IMR-90 (cell line): ENCODE measurements at regions not wholly inside any gene's neighbourhood (a gene's known extent, or its start where the extent isn't known, plus 50 kb on each side); places are given as distances from the start of the nearest gene placed in this dataset.
A peak's percentile ranks its signal among the peaks of the same experiment; 100 is the strongest.

Experiments used
- ATAC-seq: fragments of 200-7000 bp; cut with Tn5 transposase; 2 replicates; pipeline ENCODE4 v1.9.1; 2020; ENCODE audit warnings: low read depth, mild to moderate bottlenecking, moderate library complexity
- BruUV-seq: library from RNA; stranded (reverse); fragments of 400-500 nt; replicated peaks from 2 replicates; lab custom pipeline; 2021; lab: Mats Ljungman, UMichigan
- CTCF ChIA-PET: fragments of 300-600 bp; formaldehyde crosslinking; extraction: SDS; loops from one replicate; lab custom pipeline; 2021; ENCODE audit warnings: antibody characterized with exemption; lab: Yijun Ruan, JAX
- POLR2A ChIA-PET: fragments of 300-600 bp; sonication (Branson Sonifier 250); formaldehyde crosslinking; loops from one replicate; lab custom pipeline; 2022; ENCODE audit warnings: antibody characterized with exemption; ENCODE audit not compliant: unreplicated experiment; lab: Charles Lee
- DNase-seq: peaks from one replicate; pipeline ENCODE4 v3.0.0; 2013
- H2AFZ ChIP-seq: replicated peaks from 2 replicates; pipeline ENCODE3; 2013; ENCODE audit warnings: low read length, mild to moderate bottlenecking; ENCODE audit not compliant: poor library complexity
- H2AK5ac ChIP-seq: 2 replicates; pipeline ENCODE4 v1.6.1; 2013; ENCODE audit warnings: low read depth, low read length, inconsistent platforms
- H2AK9ac ChIP-seq: replicated peaks from 2 replicates; pipeline ENCODE3; 2013; ENCODE audit warnings: mild to moderate bottlenecking, low read depth, low read length, moderate library complexity; ENCODE audit not compliant: poor library complexity
- H2BK120ac ChIP-seq: 2 replicates; pipeline ENCODE4 v1.6.1; 2013; ENCODE audit warnings: low read depth, low read length, inconsistent platforms
- H2BK15ac ChIP-seq: 3 replicates; pipeline ENCODE4 v1.6.1; 2013; ENCODE audit warnings: low read depth, low read length, inconsistent platforms
- H2BK20ac ChIP-seq: 2 replicates; pipeline ENCODE4 v1.6.1; 2013; ENCODE audit warnings: low read depth, mild to moderate bottlenecking, inconsistent platforms, low read length, moderate library complexity
- H2BK5ac ChIP-seq: 2 replicates; pipeline ENCODE4 v1.6.1; 2013; ENCODE audit warnings: mild to moderate bottlenecking, low read depth, low read length, inconsistent platforms; ENCODE audit not compliant: poor library complexity, severe bottlenecking
- H3K14ac ChIP-seq: replicated peaks from 2 replicates; pipeline ENCODE4 v1.6.1; 2013; ENCODE audit warnings: low read depth, low read length, inconsistent platforms
- H3K18ac ChIP-seq: 2 replicates; pipeline ENCODE4 v1.6.1; 2013; ENCODE audit warnings: low read depth, low read length, control low read depth
- H3K23ac ChIP-seq: 2 replicates; pipeline ENCODE4 v1.6.1; 2013; ENCODE audit warnings: low read depth, low read length, inconsistent platforms
- H3K27ac ChIP-seq: 2 replicates; pipeline ENCODE4 v1.5.1; 2013; ENCODE audit warnings: mild to moderate bottlenecking, control low read depth, low read length; ENCODE audit not compliant: insufficient read depth
- H3K27me3 ChIP-seq: 2 replicates; pipeline ENCODE4 v1.6.1; 2013; ENCODE audit warnings: low read length; ENCODE audit not compliant: control insufficient read depth, insufficient read depth
- H3K36me3 ChIP-seq: 2 replicates; pipeline ENCODE4 v1.6.1; 2013; ENCODE audit warnings: low read length, mixed read lengths; ENCODE audit not compliant: control insufficient read depth, insufficient read depth
- H3K4ac ChIP-seq: 2 replicates; pipeline ENCODE4 v1.6.1; 2013; ENCODE audit warnings: low read depth, low read length, inconsistent platforms
- H3K4me1 ChIP-seq: 2 replicates; pipeline ENCODE4 v1.6.1; 2013; ENCODE audit warnings: low read length, mixed read lengths; ENCODE audit not compliant: control insufficient read depth, insufficient read depth
- H3K4me2 ChIP-seq: 2 replicates; pipeline ENCODE4 v1.6.1; 2013; ENCODE audit warnings: low read depth, mild to moderate bottlenecking, control low read depth, low read length, moderate library complexity
- H3K4me3 ChIP-seq: 2 replicates; pipeline ENCODE4 v1.5.1; 2013; ENCODE audit warnings: low read depth, mild to moderate bottlenecking, control low read depth, low read length, moderate library complexity; ENCODE audit not compliant: insufficient read depth
- H3K56ac ChIP-seq: 2 replicates; pipeline ENCODE4 v1.6.1; 2013; ENCODE audit warnings: low read length, inconsistent platforms; ENCODE audit not compliant: insufficient read depth; ENCODE audit errors: extremely low read depth
- H3K79me1 ChIP-seq, 2 experiments: 2 replicates each; pipeline ENCODE4 v1.6.1; 2013; ENCODE audit warnings: low read length in 2 of 2, inconsistent platforms in 1 of 2, low read depth in 1 of 2
- H3K9ac ChIP-seq: 2 replicates; pipeline ENCODE4 v1.6.1; 2013; ENCODE audit warnings: low read depth, low read length, control low read depth
- H3K9me1 ChIP-seq: 2 replicates; pipeline ENCODE4 v1.6.1; 2013; ENCODE audit warnings: low read length, inconsistent platforms; ENCODE audit not compliant: insufficient read depth
- H3K9me3 ChIP-seq: 2 replicates; pipeline ENCODE4 v1.6.1; 2013; ENCODE audit warnings: low read length; ENCODE audit not compliant: control insufficient read depth, insufficient read depth
- H4K20me1 ChIP-seq: 2 replicates; pipeline ENCODE4 v1.6.1; 2013; ENCODE audit warnings: low read length, inconsistent platforms; ENCODE audit not compliant: insufficient read depth
- H4K5ac ChIP-seq: 2 replicates; pipeline ENCODE4 v1.6.1; 2013; ENCODE audit warnings: mild to moderate bottlenecking, low read depth, low read length, control low read depth
- H4K8ac ChIP-seq, 2 experiments: 2 replicates each; pipeline ENCODE4 v1.6.1; 2013; ENCODE audit warnings: low read depth in 2 of 2, low read length in 2 of 2, control low read depth in 1 of 2, inconsistent platforms in 1 of 2
- H4K91ac ChIP-seq: 2 replicates; pipeline ENCODE4 v1.6.1; 2013; ENCODE audit warnings: low read depth, low read length, inconsistent platforms; ENCODE audit not compliant: insufficient read depth
- CEBPB ChIP-seq: IDR thresholded peaks from 2 replicates; pipeline ENCODE4 v1.6.1; 2012; ENCODE audit warnings: low read depth, low read length, improper control_type of control experiment
- ELK1 ChIP-seq: fragments of 150-350 bp; IDR thresholded peaks from 2 replicates; pipeline ENCODE4 v1.6.1; 2016; ENCODE audit warnings: low read depth, mild to moderate bottlenecking, low read length, moderate library complexity, borderline replicate concordance
- MXI1 ChIP-seq: IDR thresholded peaks from 2 replicates; pipeline ENCODE4 v1.6.1; 2012; ENCODE audit warnings: low read depth, mild to moderate bottlenecking, low read length, moderate library complexity, borderline replicate concordance
- NFE2L2 ChIP-seq: fragments of 150-350 bp; IDR thresholded peaks from 2 replicates; pipeline ENCODE4 v1.6.1; 2016; ENCODE audit warnings: low read depth, mild to moderate bottlenecking, low read length
- POLR2A ChIP-seq: IDR thresholded peaks from 2 replicates; pipeline ENCODE4 v1.6.1; 2012; ENCODE audit warnings: mild to moderate bottlenecking, low read depth, low read length
- WGBS, 2 experiments: methylation state at CpG; one replicate each; pipeline versions ENCODE4 v1.1.5 to v1.1.7; 2013; ENCODE audit warnings: missing lambda C conversion rate in 2 of 2; ENCODE audit not compliant: insufficient read length in 1 of 2; ENCODE audit errors: extremely low coverage in 2 of 2; 5-methylcytosine and 5-hydroxymethylcytosine counted together
- dilution Hi-C: fragments of 300-500 bp; cut with HindIII; formaldehyde crosslinking; loops from one replicate; pipeline ENCODE4 v1.14.3; 2018; ENCODE audit warnings: low sequenced_read_pairs; ENCODE audit not compliant: unreplicated experiment
- in situ Hi-C: fragments of 300-500 bp; cut with MboI; formaldehyde crosslinking; loops from 3 replicates; pipeline ENCODE4 v1.14.3; 2019; ENCODE audit warnings: low sequenced_read_pairs, inconsistent platforms, mixed read lengths
- intact Hi-C: fragments of 100-400 bp; cut with micrococcal nuclease; formaldehyde crosslinking; loops from 2 replicates; pipeline ENCODE4 v1.10.0; 2022
- TF ChIP-seq, protein P1 (sequence below): conservative IDR thresholded peaks from 2 replicates; pipeline ENCODE4 v1.5.1; 2012; ENCODE audit warnings: mild to moderate bottlenecking, low read depth, low read length, improper control_type of control experiment

DNA sequence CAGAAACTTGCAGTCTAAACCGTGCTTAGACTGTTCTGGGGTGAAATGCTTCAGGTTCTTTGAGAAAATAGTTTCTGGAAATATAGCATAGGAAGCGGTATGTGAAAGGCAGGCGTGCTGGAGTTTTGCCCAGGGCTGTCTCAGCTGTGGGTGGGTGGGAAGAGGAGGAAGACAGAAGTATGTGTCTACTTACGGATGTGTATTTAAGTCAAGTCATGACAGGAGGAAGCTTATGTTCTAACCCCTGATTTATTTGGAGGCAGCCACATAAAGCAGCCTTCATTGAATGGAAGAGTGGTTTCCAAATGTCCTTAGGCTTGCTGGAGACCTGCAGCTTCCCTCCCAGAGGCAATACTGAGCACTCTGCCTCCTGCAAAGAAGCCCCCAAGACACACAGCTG is 126.8 kb upstream of the ADRA1D start:
- dilution Hi-C loops, result no loop called here
- H4K91ac ChIP-seq, result no peak overlapping the region

More for the DNA sequence above, 126.8 kb upstream of the ADRA1D start:
- no peak overlapping the region for H2BK5ac ChIP-seq
- peak overlapping the region; percentile 36; the same call in 1 of the 2 replicates for H3K14ac ChIP-seq
- H2AFZ ChIP-seq, result no peak overlapping the region
- peak overlapping the region in 1 of 2 experiments; percentile 16; a peak in 1 of 4 replicates for H4K8ac ChIP-seq
- H2AK9ac ChIP-seq, result no peak overlapping the region
- 0 out of 2 replicates have a peak, but pooled peaks cover 2% of the 10 kb centered on the region for H3K9me1 ChIP-seq
- intact Hi-C loops (no loop called here), in situ Hi-C loops (no loop called here)
- no TSS peak for BruUV-seq
- H3K4ac ChIP-seq, result peak overlapping the region; percentile 13; the same call in 1 of the 2 replicates
- H3K9ac ChIP-seq, result no peak overlapping the region
- no peak overlapping the region for H3K4me3 ChIP-seq
- H4K20me1 ChIP-seq, result no peaks in the 10 kb centered on the region
- no peaks in the 10 kb centered on the region for H3K36me3 ChIP-seq
- peak; percentile 84 for DNase-seq
- H3K27ac ChIP-seq, result no peak overlapping the region
- no peaks in the 10 kb centered on the region for H3K79me1 ChIP-seq
- no peak overlapping the region for H3K56ac ChIP-seq
- H4K5ac ChIP-seq, result no peak overlapping the region
- H3K4me2 ChIP-seq, result peak overlapping the region; percentile 33; the same call in 1 of the 2 replicates
- ChIA-PET POLR2A (interaction anchor here (0.5 kb wide), 1 partner anchor 151 kb away, joined by 4 read pairs; no protein-coding TSS in a partner anchor), CTCF (no interaction called here)
- H3K23ac ChIP-seq, result no peak overlapping the region
- peaks cover 5% of the 10 kb centered on the region; the same call in 1 of the 2 replicates for H3K27me3 ChIP-seq
- H3K18ac ChIP-seq, result peak overlapping the region; percentile 7; the same call in 1 of the 2 replicates
- no peaks in the 10 kb centered on the region for H3K9me3 ChIP-seq
- H2BK120ac ChIP-seq, result peak overlapping the region; percentile 73
- H2BK20ac ChIP-seq, result peak overlapping the region; percentile 67; the same call in 1 of the 2 replicates
- no peak overlapping the region for H2AK5ac ChIP-seq
- 0% methylated on average over 3 of the region's 4 CpGs; no CpG with 5 or more reads in 1 of the 2 experiments for WGBS, 2 experiments
- no peak for TF ChIP-seq ELK1
- TF ChIP-seq NFE2L2, result 0 out of 2 replicates have a peak, but pooled peaks have one; percentile 13
- TF ChIP-seq, protein P1, sequence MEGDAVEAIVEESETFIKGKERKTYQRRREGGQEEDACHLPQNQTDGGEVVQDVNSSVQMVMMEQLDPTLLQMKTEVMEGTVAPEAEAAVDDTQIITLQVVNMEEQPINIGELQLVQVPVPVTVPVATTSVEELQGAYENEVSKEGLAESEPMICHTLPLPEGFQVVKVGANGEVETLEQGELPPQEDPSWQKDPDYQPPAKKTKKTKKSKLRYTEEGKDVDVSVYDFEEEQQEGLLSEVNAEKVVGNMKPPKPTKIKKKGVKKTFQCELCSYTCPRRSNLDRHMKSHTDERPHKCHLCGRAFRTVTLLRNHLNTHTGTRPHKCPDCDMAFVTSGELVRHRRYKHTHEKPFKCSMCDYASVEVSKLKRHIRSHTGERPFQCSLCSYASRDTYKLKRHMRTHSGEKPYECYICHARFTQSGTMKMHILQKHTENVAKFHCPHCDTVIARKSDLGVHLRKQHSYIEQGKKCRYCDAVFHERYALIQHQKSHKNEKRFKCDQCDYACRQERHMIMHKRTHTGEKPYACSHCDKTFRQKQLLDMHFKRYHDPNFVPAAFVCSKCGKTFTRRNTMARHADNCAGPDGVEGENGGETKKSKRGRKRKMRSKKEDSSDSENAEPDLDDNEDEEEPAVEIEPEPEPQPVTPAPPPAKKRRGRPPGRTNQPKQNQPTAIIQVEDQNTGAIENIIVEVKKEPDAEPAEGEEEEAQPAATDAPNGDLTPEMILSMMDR, result no peak
- TF ChIP-seq POLR2A, result no peak
- no peak for TF ChIP-seq MXI1
- TF ChIP-seq CEBPB, result no peak
- peak; percentile 73 for ATAC-seq
- H3K4me1 ChIP-seq, result peaks cover 4% of the 10 kb centered on the region
- H2BK15ac ChIP-seq, result peak overlapping the region; percentile 51; the same call in 1 of the 3 replicates
